ENCODE measurements at regions not wholly inside any gene's neighbourhood (a gene's known extent, or its start where the extent isn't known, plus 50 kb on each side); places are given as distances from the start of the nearest gene placed in this dataset.

GRCh38 chr1:192065087-192065486 lies 93.2 kb upstream of the RGS18 start:
- in situ Hi-C loops (cut with HindIII; ENCODE audit: low pct_unique_long_range_greater_than_20kb, low sequenced_read_pairs) (no loop called here), intact Hi-C loops (cut with micrococcal nuclease; ENCODE audit: unreplicated experiment) (no loop called here)
- Histone ChIP-seq H3K4me3 (ENCODE audit: low read depth in 2 of 2, low read length in 2 of 2) (no peak overlapping the region), H3K27me3 (ENCODE audit: control insufficient read depth, insufficient read depth, low read length) (no peaks in the 10 kb centered on the region), H3K27ac (ENCODE audit: low read length) (no peak overlapping the region), H3K36me3 (ENCODE audit: control insufficient read depth, insufficient read depth, low read length) (no peaks in the 10 kb centered on the region), H3K9me3 (ENCODE audit: control insufficient read depth, insufficient read depth, low read depth, low read length) (no peaks in the 10 kb centered on the region), H3K4me1 (ENCODE audit: control insufficient read depth, insufficient read depth, low read length) (no peaks in the 10 kb centered on the region)
- TF ChIP-seq CTCF (IDR thresholded peaks at IDR 0.05) (no peak), TCF7L2 (IDR thresholded peaks at IDR 0.05; ENCODE audit: low read depth, low read length) (no peak), POLR2AphosphoS5 (IDR thresholded peaks at IDR 0.05; ENCODE audit: low read depth, low read length) (no peak), SIN3A (IDR thresholded peaks at IDR 0.05; ENCODE audit: borderline replicate concordance, insufficient read depth, low read depth, low read length) (no peak)
- TF ChIP-seq, protein P1, sequence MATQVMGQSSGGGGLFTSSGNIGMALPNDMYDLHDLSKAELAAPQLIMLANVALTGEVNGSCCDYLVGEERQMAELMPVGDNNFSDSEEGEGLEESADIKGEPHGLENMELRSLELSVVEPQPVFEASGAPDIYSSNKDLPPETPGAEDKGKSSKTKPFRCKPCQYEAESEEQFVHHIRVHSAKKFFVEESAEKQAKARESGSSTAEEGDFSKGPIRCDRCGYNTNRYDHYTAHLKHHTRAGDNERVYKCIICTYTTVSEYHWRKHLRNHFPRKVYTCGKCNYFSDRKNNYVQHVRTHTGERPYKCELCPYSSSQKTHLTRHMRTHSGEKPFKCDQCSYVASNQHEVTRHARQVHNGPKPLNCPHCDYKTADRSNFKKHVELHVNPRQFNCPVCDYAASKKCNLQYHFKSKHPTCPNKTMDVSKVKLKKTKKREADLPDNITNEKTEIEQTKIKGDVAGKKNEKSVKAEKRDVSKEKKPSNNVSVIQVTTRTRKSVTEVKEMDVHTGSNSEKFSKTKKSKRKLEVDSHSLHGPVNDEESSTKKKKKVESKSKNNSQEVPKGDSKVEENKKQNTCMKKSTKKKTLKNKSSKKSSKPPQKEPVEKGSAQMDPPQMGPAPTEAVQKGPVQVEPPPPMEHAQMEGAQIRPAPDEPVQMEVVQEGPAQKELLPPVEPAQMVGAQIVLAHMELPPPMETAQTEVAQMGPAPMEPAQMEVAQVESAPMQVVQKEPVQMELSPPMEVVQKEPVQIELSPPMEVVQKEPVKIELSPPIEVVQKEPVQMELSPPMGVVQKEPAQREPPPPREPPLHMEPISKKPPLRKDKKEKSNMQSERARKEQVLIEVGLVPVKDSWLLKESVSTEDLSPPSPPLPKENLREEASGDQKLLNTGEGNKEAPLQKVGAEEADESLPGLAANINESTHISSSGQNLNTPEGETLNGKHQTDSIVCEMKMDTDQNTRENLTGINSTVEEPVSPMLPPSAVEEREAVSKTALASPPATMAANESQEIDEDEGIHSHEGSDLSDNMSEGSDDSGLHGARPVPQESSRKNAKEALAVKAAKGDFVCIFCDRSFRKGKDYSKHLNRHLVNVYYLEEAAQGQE (IDR thresholded peaks at IDR 0.05; ENCODE audit: insufficient read depth in 1 of 2, low read depth in 2 of 2, low read length in 1 of 2) = no peak
- no peak for ATAC-seq
- POLR2A ChIA-PET = no interaction called here
- no TSS peak for BruUV-seq (replicated peaks)
- CTCF ChIA-PET = no interaction called here
- DNase-seq (ENCODE audit: low read depth, low spot score) = no peak

GRCh38 chr1:192066202-192066601 lies 92.1 kb upstream of the RGS18 start:
- in situ Hi-C loops (cut with HindIII; ENCODE audit: low pct_unique_long_range_greater_than_20kb, low sequenced_read_pairs) (no loop called here), intact Hi-C loops (cut with micrococcal nuclease; ENCODE audit: unreplicated experiment) (no loop called here)
- Histone ChIP-seq H3K27ac (ENCODE audit: low read length) (no peak overlapping the region), H3K4me1 (ENCODE audit: control insufficient read depth, insufficient read depth, low read length) (no peaks in the 10 kb centered on the region), H3K4me3 (ENCODE audit: low read depth in 2 of 2, low read length in 2 of 2) (no peak overlapping the region), H3K27me3 (ENCODE audit: control insufficient read depth, insufficient read depth, low read length) (no peaks in the 10 kb centered on the region), H3K9me3 (ENCODE audit: control insufficient read depth, insufficient read depth, low read depth, low read length) (no peaks in the 10 kb centered on the region), H3K36me3 (ENCODE audit: control insufficient read depth, insufficient read depth, low read length) (no peaks in the 10 kb centered on the region)
- ChIA-PET CTCF (no interaction called here), POLR2A (no interaction called here)
- no peak for TF ChIP-seq TCF7L2 (IDR thresholded peaks at IDR 0.05; ENCODE audit: low read depth, low read length)
- no peak for TF ChIP-seq SIN3A (IDR thresholded peaks at IDR 0.05; ENCODE audit: borderline replicate concordance, insufficient read depth, low read depth, low read length)
- no peak for TF ChIP-seq CTCF (IDR thresholded peaks at IDR 0.05)
- ATAC-seq = no peak
- DNase-seq (ENCODE audit: low read depth, low spot score) = no peak
- no TSS peak for BruUV-seq (replicated peaks)

GRCh38 chr1:192067360-192067759 lies 90.9 kb upstream of the RGS18 start:
- in situ Hi-C loops (cut with HindIII; ENCODE audit: low pct_unique_long_range_greater_than_20kb, low sequenced_read_pairs) = no loop called here
- H3K4me1 ChIP-seq (ENCODE audit: control insufficient read depth, insufficient read depth, low read length) = no peaks in the 10 kb centered on the region
- H3K27ac ChIP-seq (ENCODE audit: low read length) = no peak overlapping the region
- DNase-seq (ENCODE audit: low read depth, low spot score) (no peak), ATAC-seq (no peak)
- no peaks in the 10 kb centered on the region for H3K27me3 ChIP-seq (ENCODE audit: control insufficient read depth, insufficient read depth, low read length)
- ChIA-PET CTCF (no interaction called here), POLR2A (no interaction called here)
- H3K36me3 ChIP-seq (ENCODE audit: control insufficient read depth, insufficient read depth, low read length) = no peaks in the 10 kb centered on the region
- no peaks in the 10 kb centered on the region for H3K9me3 ChIP-seq (ENCODE audit: control insufficient read depth, insufficient read depth, low read depth, low read length)
- TF ChIP-seq TCF7L2 (IDR thresholded peaks at IDR 0.05; ENCODE audit: low read depth, low read length) (no peak), SIN3A (IDR thresholded peaks at IDR 0.05; ENCODE audit: borderline replicate concordance, insufficient read depth, low read depth, low read length) (no peak), CTCF (IDR thresholded peaks at IDR 0.05) (no peak), POLR2AphosphoS5 (IDR thresholded peaks at IDR 0.05; ENCODE audit: low read depth, low read length) (no peak)
- TF ChIP-seq, protein P1 (IDR thresholded peaks at IDR 0.05; ENCODE audit: insufficient read depth in 1 of 2, low read depth in 2 of 2, low read length in 1 of 2) = no peak
- BruUV-seq (replicated peaks) = no TSS peak
- intact Hi-C loops (cut with micrococcal nuclease; ENCODE audit: unreplicated experiment) = no loop called here
- H3K4me3 ChIP-seq (ENCODE audit: low read depth in 2 of 2, low read length in 2 of 2) = no peak overlapping the region
